KMS-11 (cell line): ENCODE measurements at regions not wholly inside any gene's neighbourhood (a gene's known extent, or its start where the extent isn't known, plus 50 kb on each side); places are given as distances from the start of the nearest gene placed in this dataset.

ENCODE experiments used
- H2AFZ ChIP-seq: fragments of 200-600 bp; sonication (generic); 2 replicates; pipeline ENCODE4 v1.6.1; 2016; ENCODE audit warnings: antibody characterized with exemption, mixed run types, low read depth
- H3K27ac ChIP-seq: fragments of 200-600 bp; sonication (generic); 2 replicates; pipeline ENCODE4 v1.6.1; 2016; ENCODE audit warnings: mild to moderate bottlenecking, mixed run types
- H3K27me3 ChIP-seq: fragments of 200-600 bp; sonication (generic); 2 replicates; pipeline ENCODE4 v1.6.1; 2017; ENCODE audit warnings: mild to moderate bottlenecking, low read depth, mixed run types, moderate library complexity; ENCODE audit not compliant: insufficient read depth
- H3K36me3 ChIP-seq: fragments of 200-600 bp; sonication (generic); 2 replicates; pipeline ENCODE4 v1.6.1; 2017; ENCODE audit warnings: mild to moderate bottlenecking, mixed run types; ENCODE audit not compliant: insufficient read depth
- H3K4me1 ChIP-seq: fragments of 200-600 bp; sonication (generic); 2 replicates; pipeline ENCODE4 v1.6.1; 2016; ENCODE audit warnings: mild to moderate bottlenecking, low read depth, mixed run types; ENCODE audit not compliant: poor library complexity, severe bottlenecking
- H3K4me2 ChIP-seq: fragments of 200-600 bp; sonication (generic); 2 replicates; pipeline ENCODE4 v1.7.0; 2016; ENCODE audit warnings: mild to moderate bottlenecking, mixed run types
- H3K4me3 ChIP-seq: fragments of 200-600 bp; sonication (generic); IDR thresholded peaks from 2 replicates; pipeline ENCODE4 v1.6.1; 2017; ENCODE audit warnings: low read depth, low read length, mixed read lengths; ENCODE audit not compliant: insufficient read depth
- H3K79me2 ChIP-seq: fragments of 200-600 bp; sonication (generic); 2 replicates; pipeline ENCODE4 v1.6.1; 2016; ENCODE audit warnings: low read depth, mixed run types; ENCODE audit not compliant: insufficient read depth
- H3K9ac ChIP-seq: fragments of 200-600 bp; sonication (generic); 2 replicates; pipeline ENCODE4 v1.6.1; 2016; ENCODE audit warnings: mild to moderate bottlenecking, mixed run types
- H4K20me1 ChIP-seq: fragments of 200-600 bp; sonication (generic); 2 replicates; pipeline ENCODE4 v1.6.1; 2016; ENCODE audit warnings: mild to moderate bottlenecking, mixed run types; ENCODE audit not compliant: insufficient read depth
- CTCF ChIP-seq: fragments of 200-600 bp; sonication (generic); conservative IDR thresholded peaks from 2 replicates; pipeline ENCODE4 v1.6.1; 2017; ENCODE audit warnings: low read depth, mild to moderate bottlenecking, antibody characterized with exemption, low read length, moderate library complexity, mixed read lengths

GRCh38 chr5:106543330-106543729 is 1127.4 kb downstream of the EFNA5 start:
- Histone ChIP-seq H4K20me1 (no peaks in the 10 kb centered on the region), H3K79me2 (no peaks in the 10 kb centered on the region), H3K27me3 (no peaks in the 10 kb centered on the region), H3K9ac (no peak overlapping the region), H3K36me3 (no peaks in the 10 kb centered on the region), H3K4me2 (no peak overlapping the region), H3K4me3 (no peak overlapping the region), H2AFZ (no peak overlapping the region), H3K4me1 (no peaks in the 10 kb centered on the region), H3K27ac (no peak overlapping the region)
- TF ChIP-seq CTCF = no peak

GRCh38 chr5:106530150-106530549 is 1140.6 kb downstream of the EFNA5 start:
- no peaks in the 10 kb centered on the region for H3K27me3 ChIP-seq
- no peak overlapping the region for H3K27ac ChIP-seq
- no peak overlapping the region for H3K9ac ChIP-seq
- H2AFZ ChIP-seq = no peak overlapping the region
- no peaks in the 10 kb centered on the region for H3K79me2 ChIP-seq
- H3K36me3 ChIP-seq = no peaks in the 10 kb centered on the region
- no peaks in the 10 kb centered on the region for H4K20me1 ChIP-seq
- H3K4me1 ChIP-seq = no peaks in the 10 kb centered on the region
- no peak for TF ChIP-seq CTCF
- no peak overlapping the region for H3K4me3 ChIP-seq
- no peak overlapping the region for H3K4me2 ChIP-seq

GRCh38 chr5:106525438-106525837 is 1145.3 kb downstream of the EFNA5 start:
- Histone ChIP-seq H3K4me3 (no peak overlapping the region), H3K4me1 (no peaks in the 10 kb centered on the region), H3K9ac (no peak overlapping the region), H3K27me3 (no peaks in the 10 kb centered on the region), H2AFZ (no peak overlapping the region), H3K36me3 (no peaks in the 10 kb centered on the region), H3K4me2 (no peak overlapping the region), H3K79me2 (no peaks in the 10 kb centered on the region), H3K27ac (no peak overlapping the region), H4K20me1 (no peaks in the 10 kb centered on the region)
- TF ChIP-seq CTCF = no peak

GRCh38 chr5:106523852-106524251 is 1146.9 kb downstream of the EFNA5 start:
- Histone ChIP-seq H3K36me3 (no peaks in the 10 kb centered on the region), H3K4me1 (no peaks in the 10 kb centered on the region), H3K27ac (no peak overlapping the region)

More at GRCh38 chr5:106523852-106524251, 1146.9 kb downstream of the EFNA5 start:
- no peaks in the 10 kb centered on the region for H3K27me3 ChIP-seq
- no peak overlapping the region for H2AFZ ChIP-seq
- TF ChIP-seq CTCF = no peak
- no peak overlapping the region for H3K9ac ChIP-seq
- no peaks in the 10 kb centered on the region for H3K79me2 ChIP-seq
- no peak overlapping the region for H3K4me2 ChIP-seq
- no peaks in the 10 kb centered on the region for H4K20me1 ChIP-seq
- no peak overlapping the region for H3K4me3 ChIP-seq
